ENCODE measurements at regions not wholly inside any gene's neighbourhood (a gene's known extent, or its start where the extent isn't known, plus 50 kb on each side); places are given as distances from the start of the nearest gene placed in this dataset.

DNA sequence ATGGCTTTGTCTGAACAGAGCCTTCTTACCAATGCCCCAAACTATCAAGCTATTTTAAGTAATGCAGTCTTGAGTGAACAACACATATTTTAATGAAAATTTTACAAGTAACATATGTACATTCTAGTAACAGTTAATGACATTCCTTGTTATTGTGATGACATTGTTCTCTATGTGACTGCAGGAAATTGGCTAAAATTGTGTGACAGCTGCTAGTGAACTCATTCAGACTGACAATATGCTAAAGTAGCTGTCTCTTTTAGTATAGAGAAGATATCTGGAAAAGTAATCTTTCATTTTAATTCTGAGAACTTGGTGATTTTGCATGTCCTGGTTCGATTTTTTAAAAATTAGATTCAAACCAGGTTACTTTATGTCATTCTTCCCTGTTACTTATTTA is 259.8 kb upstream of the MAGI2 start:
- TF ChIP-seq POLR2A (IDR thresholded peaks at IDR 0.05; ENCODE audit: low read length) (no peak), GATA1 (IDR thresholded peaks at IDR 0.05; ENCODE audit: low read depth, low read length) (no peak)
